B cell (primary cell): ENCODE measurements at regions not wholly inside any gene's neighbourhood (a gene's known extent, or its start where the extent isn't known, plus 50 kb on each side); places are given as distances from the start of the nearest gene placed in this dataset.

ENCODE experiments used
- CTCF ChIP-seq: fragments of 200-600 bp; IDR thresholded peaks from one replicate; pipeline ENCODE4 v1.8.0; 2022; ENCODE audit warnings: antibody characterized with exemption, mild to moderate bottlenecking
- EZH2 ChIP-seq: IDR thresholded peaks from 2 replicates; pipeline ENCODE4 v1.6.1; 2012; ENCODE audit warnings: borderline replicate concordance, low read depth, mild to moderate bottlenecking, moderate library complexity, low read length; ENCODE audit not compliant: insufficient read depth, poor library complexity, severe bottlenecking

- no peak for TF ChIP-seq CTCF
- TF ChIP-seq EZH2, result no peak
Measured at GRCh38 chr6:23354004-23354403, 772.0 kb upstream of the NRSN1 start.
